ENCODE measurements at regions not wholly inside any gene's neighbourhood (a gene's known extent, or its start where the extent isn't known, plus 50 kb on each side); places are given as distances from the start of the nearest gene placed in this dataset.

DNA sequence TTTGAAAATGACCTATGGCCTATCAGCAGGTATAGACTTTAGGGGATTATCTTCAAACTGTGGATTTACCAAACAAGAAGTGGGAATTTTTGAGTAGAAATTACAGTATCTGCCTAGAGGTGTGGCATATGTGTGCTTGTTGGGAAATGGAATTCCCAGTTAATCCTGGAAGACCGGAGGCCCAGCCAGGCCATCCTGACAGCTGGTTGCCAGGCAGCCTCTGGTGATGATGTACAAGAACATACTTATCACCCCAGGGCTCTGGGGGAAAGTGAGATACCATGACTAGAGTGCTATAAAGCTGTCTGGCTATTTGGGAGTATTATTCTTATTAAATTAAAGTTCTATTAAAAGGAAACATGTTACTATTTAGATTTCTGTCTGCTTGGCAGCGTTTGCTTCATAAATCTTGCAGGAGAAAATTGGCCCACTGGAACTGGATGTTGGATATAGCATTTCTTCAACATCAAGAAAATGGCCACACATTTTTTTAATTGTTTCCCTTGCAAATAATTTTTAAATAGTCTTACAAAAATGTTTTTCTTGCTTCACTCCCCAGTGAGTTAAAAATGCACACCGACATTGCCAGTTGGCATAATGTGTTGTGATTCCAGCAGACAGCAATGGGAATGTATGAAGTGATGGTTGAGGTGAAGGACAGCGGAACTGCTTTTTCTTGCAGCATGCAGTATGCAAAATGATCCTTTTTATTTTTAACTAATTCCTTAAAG lies 187.8 kb downstream of the MYLK4 start:
- intact Hi-C loops (cut with micrococcal nuclease): no loop called here
- Histone ChIP-seq H3K79me2 (ENCODE audit: insufficient read depth, low read length) (no peaks in the 10 kb centered on the region), H3K27me3 (ENCODE audit: insufficient read depth, low read length) (no peaks in the 10 kb centered on the region), H3K9ac (ENCODE audit: low read length) (no peak overlapping the region), H3K9me3 (ENCODE audit: control insufficient read depth in 1 of 2, insufficient read depth in 1 of 2, low read depth in 1 of 2, low read length in 2 of 2) (no peaks in the 10 kb centered on the region), H3K4me2 (ENCODE audit: low read length) (no peak overlapping the region), H3K4me3 (replicated peaks in 1 of 2; ENCODE audit: low read depth in 1 of 2, low read length in 2 of 2) (no peak overlapping the region), H3K4me1 (ENCODE audit: control insufficient read depth in 1 of 2, insufficient read depth in 2 of 2, low read length in 2 of 2) (no peaks in the 10 kb centered on the region), H2AFZ (ENCODE audit: low read depth, low read length, poor library complexity, severe bottlenecking) (no peak overlapping the region), H3K9me2 (ENCODE audit: insufficient read depth) (no peaks in the 10 kb centered on the region), H3K27ac (ENCODE audit: low read depth, low read length) (no peak overlapping the region), H3K36me3 (ENCODE audit: control insufficient read depth in 1 of 2, insufficient read depth in 2 of 2, low read length in 2 of 2) (no peaks in the 10 kb centered on the region), H4K20me1 (ENCODE audit: insufficient read depth) (no peaks in the 10 kb centered on the region)
- RAD21 ChIA-PET (ENCODE audit: low non-redundant PET in 1 of 2, low total read pairs in 2 of 2, uncharacterized antibody in 2 of 2, unreplicated experiment in 2 of 2): no interaction called here
- DNase-seq (ENCODE audit: low read depth, low spot score): no peak
- BruUV-seq (replicated peaks): no TSS peak
- TF ChIP-seq, protein P1, sequence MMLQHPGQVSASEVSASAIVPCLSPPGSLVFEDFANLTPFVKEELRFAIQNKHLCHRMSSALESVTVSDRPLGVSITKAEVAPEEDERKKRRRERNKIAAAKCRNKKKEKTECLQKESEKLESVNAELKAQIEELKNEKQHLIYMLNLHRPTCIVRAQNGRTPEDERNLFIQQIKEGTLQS (IDR thresholded peaks at IDR 0.05): no peak
- no peak for TF ChIP-seq CEBPB (IDR thresholded peaks at IDR 0.05; ENCODE audit: low read depth)
- TF ChIP-seq, protein P2, sequence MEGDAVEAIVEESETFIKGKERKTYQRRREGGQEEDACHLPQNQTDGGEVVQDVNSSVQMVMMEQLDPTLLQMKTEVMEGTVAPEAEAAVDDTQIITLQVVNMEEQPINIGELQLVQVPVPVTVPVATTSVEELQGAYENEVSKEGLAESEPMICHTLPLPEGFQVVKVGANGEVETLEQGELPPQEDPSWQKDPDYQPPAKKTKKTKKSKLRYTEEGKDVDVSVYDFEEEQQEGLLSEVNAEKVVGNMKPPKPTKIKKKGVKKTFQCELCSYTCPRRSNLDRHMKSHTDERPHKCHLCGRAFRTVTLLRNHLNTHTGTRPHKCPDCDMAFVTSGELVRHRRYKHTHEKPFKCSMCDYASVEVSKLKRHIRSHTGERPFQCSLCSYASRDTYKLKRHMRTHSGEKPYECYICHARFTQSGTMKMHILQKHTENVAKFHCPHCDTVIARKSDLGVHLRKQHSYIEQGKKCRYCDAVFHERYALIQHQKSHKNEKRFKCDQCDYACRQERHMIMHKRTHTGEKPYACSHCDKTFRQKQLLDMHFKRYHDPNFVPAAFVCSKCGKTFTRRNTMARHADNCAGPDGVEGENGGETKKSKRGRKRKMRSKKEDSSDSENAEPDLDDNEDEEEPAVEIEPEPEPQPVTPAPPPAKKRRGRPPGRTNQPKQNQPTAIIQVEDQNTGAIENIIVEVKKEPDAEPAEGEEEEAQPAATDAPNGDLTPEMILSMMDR (IDR thresholded peaks at IDR 0.05 in 2 of 3, conservative IDR thresholded peaks at IDR 0.05 in 1 of 3; ENCODE audit: borderline replicate concordance in 1 of 3, insufficient read depth in 1 of 3, low read depth in 2 of 3, low read length in 2 of 3): no peak
- no peak for TF ChIP-seq SRF (IDR thresholded peaks at IDR 0.05; ENCODE audit: low read depth)
- TF ChIP-seq EGR1 (IDR thresholded peaks at IDR 0.05; ENCODE audit: low read depth): no peak
- TF ChIP-seq YY1 (IDR thresholded peaks at IDR 0.05; ENCODE audit: extremely low read depth, insufficient replicate concordance, low read depth, low read length): no peak
- no peak for TF ChIP-seq ZFX (IDR thresholded peaks at IDR 0.05)
- no peak for TF ChIP-seq FOSL1 (IDR thresholded peaks at IDR 0.05; ENCODE audit: low read depth)
- TF ChIP-seq, protein P3, sequence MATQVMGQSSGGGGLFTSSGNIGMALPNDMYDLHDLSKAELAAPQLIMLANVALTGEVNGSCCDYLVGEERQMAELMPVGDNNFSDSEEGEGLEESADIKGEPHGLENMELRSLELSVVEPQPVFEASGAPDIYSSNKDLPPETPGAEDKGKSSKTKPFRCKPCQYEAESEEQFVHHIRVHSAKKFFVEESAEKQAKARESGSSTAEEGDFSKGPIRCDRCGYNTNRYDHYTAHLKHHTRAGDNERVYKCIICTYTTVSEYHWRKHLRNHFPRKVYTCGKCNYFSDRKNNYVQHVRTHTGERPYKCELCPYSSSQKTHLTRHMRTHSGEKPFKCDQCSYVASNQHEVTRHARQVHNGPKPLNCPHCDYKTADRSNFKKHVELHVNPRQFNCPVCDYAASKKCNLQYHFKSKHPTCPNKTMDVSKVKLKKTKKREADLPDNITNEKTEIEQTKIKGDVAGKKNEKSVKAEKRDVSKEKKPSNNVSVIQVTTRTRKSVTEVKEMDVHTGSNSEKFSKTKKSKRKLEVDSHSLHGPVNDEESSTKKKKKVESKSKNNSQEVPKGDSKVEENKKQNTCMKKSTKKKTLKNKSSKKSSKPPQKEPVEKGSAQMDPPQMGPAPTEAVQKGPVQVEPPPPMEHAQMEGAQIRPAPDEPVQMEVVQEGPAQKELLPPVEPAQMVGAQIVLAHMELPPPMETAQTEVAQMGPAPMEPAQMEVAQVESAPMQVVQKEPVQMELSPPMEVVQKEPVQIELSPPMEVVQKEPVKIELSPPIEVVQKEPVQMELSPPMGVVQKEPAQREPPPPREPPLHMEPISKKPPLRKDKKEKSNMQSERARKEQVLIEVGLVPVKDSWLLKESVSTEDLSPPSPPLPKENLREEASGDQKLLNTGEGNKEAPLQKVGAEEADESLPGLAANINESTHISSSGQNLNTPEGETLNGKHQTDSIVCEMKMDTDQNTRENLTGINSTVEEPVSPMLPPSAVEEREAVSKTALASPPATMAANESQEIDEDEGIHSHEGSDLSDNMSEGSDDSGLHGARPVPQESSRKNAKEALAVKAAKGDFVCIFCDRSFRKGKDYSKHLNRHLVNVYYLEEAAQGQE (IDR thresholded peaks at IDR 0.05; ENCODE audit: low read depth): no peak
- TF ChIP-seq RAD21 (IDR thresholded peaks at IDR 0.05; ENCODE audit: low read depth): no peak
- TF ChIP-seq CBX3 (IDR thresholded peaks at IDR 0.05; ENCODE audit: low read depth): no peak
- TF ChIP-seq SIN3A (IDR thresholded peaks at IDR 0.05; ENCODE audit: low read depth): no peak
- TF ChIP-seq POLR2A (IDR thresholded peaks at IDR 0.05; ENCODE audit: borderline replicate concordance, extremely low read depth, insufficient read depth, insufficient read length): no peak
- TF ChIP-seq ELF1 (IDR thresholded peaks at IDR 0.05; ENCODE audit: borderline replicate concordance, low read depth): no peak
- no peak for TF ChIP-seq POLR2AphosphoS5 (IDR thresholded peaks at IDR 0.05; ENCODE audit: low read depth, low read length)
- POLR2A ChIA-PET: no interaction called here
- ATAC-seq: no peak
- CTCF ChIA-PET: no interaction called here

All from HCT116 (cell line).